ENCODE measurements at regions not wholly inside any gene's neighbourhood (a gene's known extent, or its start where the extent isn't known, plus 50 kb on each side); places are given as distances from the start of the nearest gene placed in this dataset.
"Not testable (repeated sequence)": the region's sequence is repeated elsewhere in the genome, so short reads cannot be mapped to it uniquely, and the experiment has no call there.

- no peak for DNase-seq
- Histone ChIP-seq H3K4me3 (ENCODE audit: control insufficient read depth in 1 of 7, extremely low read depth in 1 of 7, insufficient read depth in 4 of 7, low read depth in 2 of 7, low read length in 6 of 7) (no peak overlapping the region), H3K27ac (ENCODE audit: insufficient read depth in 1 of 2, low read depth in 1 of 2, low read length in 2 of 2, poor library complexity in 1 of 2, severe bottlenecking in 2 of 2) (no peak overlapping the region), H3K36me3 (ENCODE audit: control insufficient read depth in 4 of 4, insufficient read depth in 4 of 4, low read length in 3 of 4) (no peaks in the 10 kb centered on the region), H3K9me3 (ENCODE audit: control extremely low read depth in 1 of 5, control insufficient read depth in 4 of 5, insufficient read depth in 2 of 5, low read depth in 1 of 5, low read length in 4 of 5) (no peaks in the 10 kb centered on the region), H3K27me3 (replicated peaks in 2 of 5; ENCODE audit: control insufficient read depth in 4 of 5, insufficient read depth in 5 of 5, low read length in 4 of 5) (no peaks in the 10 kb centered on the region), H3K4me1 (ENCODE audit: control extremely low read depth in 1 of 4, control insufficient read depth in 4 of 4, insufficient read depth in 4 of 4, low read length in 3 of 4) (no peaks in the 10 kb centered on the region)
- POLR2A ChIA-PET = no interaction called here
- CTCF ChIA-PET = no interaction called here
Measured at GRCh38 chr3:109864452-109864851, 527.1 kb upstream of the DPPA4 start.

GRCh38 chr3:109869586-109869985, 532.2 kb upstream of the DPPA4 start:
- CTCF ChIA-PET = no interaction called here
- Histone ChIP-seq H3K27ac (ENCODE audit: insufficient read depth in 1 of 2, low read depth in 1 of 2, low read length in 2 of 2, poor library complexity in 1 of 2, severe bottlenecking in 2 of 2) (no peak overlapping the region), H3K4me3 (ENCODE audit: control insufficient read depth in 1 of 7, extremely low read depth in 1 of 7, insufficient read depth in 4 of 7, low read depth in 2 of 7, low read length in 6 of 7) (no peak overlapping the region), H3K9me3 (ENCODE audit: control extremely low read depth in 1 of 5, control insufficient read depth in 4 of 5, insufficient read depth in 2 of 5, low read depth in 1 of 5, low read length in 4 of 5) (no peaks in the 10 kb centered on the region), H3K27me3 (replicated peaks in 2 of 5; ENCODE audit: control insufficient read depth in 4 of 5, insufficient read depth in 5 of 5, low read length in 4 of 5) (no peaks in the 10 kb centered on the region), H3K4me1 (ENCODE audit: control extremely low read depth in 1 of 4, control insufficient read depth in 4 of 4, insufficient read depth in 4 of 4, low read length in 3 of 4) (no peaks in the 10 kb centered on the region), H3K36me3 (ENCODE audit: control insufficient read depth in 4 of 4, insufficient read depth in 4 of 4, low read length in 3 of 4) (no peaks in the 10 kb centered on the region)
- POLR2A ChIA-PET = no interaction called here
- DNase-seq = no peak

- WGBS (ENCODE audit: insufficient coverage) = 100% methylated on average over 1 of the region's 1 CpG
Measured at GRCh38 chr3:109874896-109875708, 537.8 kb upstream of the DPPA4 start.

GRCh38 chr3:109877616-109878015, 540.3 kb upstream of the DPPA4 start:
- H3K4me1 ChIP-seq (ENCODE audit: control extremely low read depth in 1 of 4, control insufficient read depth in 4 of 4, insufficient read depth in 4 of 4, low read length in 3 of 4); CTCF ChIA-PET; POLR2A ChIA-PET; H3K36me3 ChIP-seq (ENCODE audit: control insufficient read depth in 4 of 4, insufficient read depth in 4 of 4, low read length in 3 of 4); H3K27me3 ChIP-seq (replicated peaks in 2 of 5; ENCODE audit: control insufficient read depth in 4 of 5, insufficient read depth in 5 of 5, low read length in 4 of 5); H3K27ac ChIP-seq (ENCODE audit: insufficient read depth in 1 of 2, low read depth in 1 of 2, low read length in 2 of 2, poor library complexity in 1 of 2, severe bottlenecking in 2 of 2); DNase-seq; H3K4me3 ChIP-seq (ENCODE audit: control insufficient read depth in 1 of 7, extremely low read depth in 1 of 7, insufficient read depth in 4 of 7, low read depth in 2 of 7, low read length in 6 of 7); H3K9me3 ChIP-seq (ENCODE audit: control extremely low read depth in 1 of 5, control insufficient read depth in 4 of 5, insufficient read depth in 2 of 5, low read depth in 1 of 5, low read length in 4 of 5): not testable (repeated sequence)
- WGBS (ENCODE audit: insufficient coverage) = no CpG with 5 or more reads among the region's 2 CpGs

More at GRCh38 chr3:109874896-109875708, 537.8 kb upstream of the DPPA4 start:
- ChIA-PET POLR2A (no interaction called here), CTCF (no interaction called here)
- Histone ChIP-seq H3K27ac (ENCODE audit: insufficient read depth in 1 of 2, low read depth in 1 of 2, low read length in 2 of 2, poor library complexity in 1 of 2, severe bottlenecking in 2 of 2) (no peak overlapping the region), H3K4me1 (ENCODE audit: control extremely low read depth in 1 of 4, control insufficient read depth in 4 of 4, insufficient read depth in 4 of 4, low read length in 3 of 4) (no peaks in the 10 kb centered on the region), H3K27me3 (replicated peaks in 2 of 5; ENCODE audit: control insufficient read depth in 4 of 5, insufficient read depth in 5 of 5, low read length in 4 of 5) (no peaks in the 10 kb centered on the region), H3K9me3 (ENCODE audit: control extremely low read depth in 1 of 5, control insufficient read depth in 4 of 5, insufficient read depth in 2 of 5, low read depth in 1 of 5, low read length in 4 of 5) (no peaks in the 10 kb centered on the region), H3K4me3 (ENCODE audit: control insufficient read depth in 1 of 7, extremely low read depth in 1 of 7, insufficient read depth in 4 of 7, low read depth in 2 of 7, low read length in 6 of 7) (no peak overlapping the region), H3K36me3 (ENCODE audit: control insufficient read depth in 4 of 4, insufficient read depth in 4 of 4, low read length in 3 of 4) (no peaks in the 10 kb centered on the region)
- DNase-seq = no peak

GRCh38 chr3:109882144-109882543, 544.8 kb upstream of the DPPA4 start:
- Histone ChIP-seq H3K27ac (ENCODE audit: insufficient read depth in 1 of 2, low read depth in 1 of 2, low read length in 2 of 2, poor library complexity in 1 of 2, severe bottlenecking in 2 of 2) (no peak overlapping the region), H3K27me3 (replicated peaks in 2 of 5; ENCODE audit: control insufficient read depth in 4 of 5, insufficient read depth in 5 of 5, low read length in 4 of 5) (no peaks in the 10 kb centered on the region), H3K9me3 (ENCODE audit: control extremely low read depth in 1 of 5, control insufficient read depth in 4 of 5, insufficient read depth in 2 of 5, low read depth in 1 of 5, low read length in 4 of 5) (no peaks in the 10 kb centered on the region), H3K4me1 (ENCODE audit: control extremely low read depth in 1 of 4, control insufficient read depth in 4 of 4, insufficient read depth in 4 of 4, low read length in 3 of 4) (no peaks in the 10 kb centered on the region), H3K36me3 (ENCODE audit: control insufficient read depth in 4 of 4, insufficient read depth in 4 of 4, low read length in 3 of 4) (no peaks in the 10 kb centered on the region), H3K4me3 (ENCODE audit: control insufficient read depth in 1 of 7, extremely low read depth in 1 of 7, insufficient read depth in 4 of 7, low read depth in 2 of 7, low read length in 6 of 7) (no peak overlapping the region)
- POLR2A ChIA-PET = no interaction called here
- CTCF ChIA-PET = no interaction called here
- DNase-seq = no peak

- H3K36me3 ChIP-seq (ENCODE audit: control insufficient read depth in 4 of 4, insufficient read depth in 4 of 4, low read length in 3 of 4) = no peaks in the 10 kb centered on the region
- no peaks in the 10 kb centered on the region for H3K4me1 ChIP-seq (ENCODE audit: control extremely low read depth in 1 of 4, control insufficient read depth in 4 of 4, insufficient read depth in 4 of 4, low read length in 3 of 4)
- ChIA-PET CTCF (no interaction called here), POLR2A (no interaction called here)
- no peak for DNase-seq
- no peaks in the 10 kb centered on the region for H3K9me3 ChIP-seq (ENCODE audit: control extremely low read depth in 1 of 5, control insufficient read depth in 4 of 5, insufficient read depth in 2 of 5, low read depth in 1 of 5, low read length in 4 of 5)
- H3K27me3 ChIP-seq (replicated peaks in 2 of 5; ENCODE audit: control insufficient read depth in 4 of 5, insufficient read depth in 5 of 5, low read length in 4 of 5) = no peaks in the 10 kb centered on the region
- H3K4me3 ChIP-seq (ENCODE audit: control insufficient read depth in 1 of 7, extremely low read depth in 1 of 7, insufficient read depth in 4 of 7, low read depth in 2 of 7, low read length in 6 of 7) = no peak overlapping the region
- H3K27ac ChIP-seq (ENCODE audit: insufficient read depth in 1 of 2, low read depth in 1 of 2, low read length in 2 of 2, poor library complexity in 1 of 2, severe bottlenecking in 2 of 2) = no peak overlapping the region
- WGBS (ENCODE audit: insufficient coverage) = 100% methylated on average over 2 of the region's 2 CpGs
Measured at GRCh38 chr3:109887293-109887692, 549.9 kb upstream of the DPPA4 start.

GRCh38 chr3:109888026-109888425, 550.7 kb upstream of the DPPA4 start:
- Histone ChIP-seq H3K4me3 (ENCODE audit: control insufficient read depth in 1 of 7, extremely low read depth in 1 of 7, insufficient read depth in 4 of 7, low read depth in 2 of 7, low read length in 6 of 7) (no peak overlapping the region), H3K27ac (ENCODE audit: insufficient read depth in 1 of 2, low read depth in 1 of 2, low read length in 2 of 2, poor library complexity in 1 of 2, severe bottlenecking in 2 of 2) (no peak overlapping the region), H3K36me3 (ENCODE audit: control insufficient read depth in 4 of 4, insufficient read depth in 4 of 4, low read length in 3 of 4) (no peaks in the 10 kb centered on the region), H3K4me1 (ENCODE audit: control extremely low read depth in 1 of 4, control insufficient read depth in 4 of 4, insufficient read depth in 4 of 4, low read length in 3 of 4) (no peaks in the 10 kb centered on the region), H3K27me3 (replicated peaks in 2 of 5; ENCODE audit: control insufficient read depth in 4 of 5, insufficient read depth in 5 of 5, low read length in 4 of 5) (no peaks in the 10 kb centered on the region), H3K9me3 (ENCODE audit: control extremely low read depth in 1 of 5, control insufficient read depth in 4 of 5, insufficient read depth in 2 of 5, low read depth in 1 of 5, low read length in 4 of 5) (no peaks in the 10 kb centered on the region)
- POLR2A ChIA-PET = no interaction called here
- CTCF ChIA-PET = no interaction called here
- no peak for DNase-seq

Data from common myeloid progenitor, CD34-positive (primary cell).